GM19240 (cell line): ENCODE measurements at regions not wholly inside any gene's neighbourhood (a gene's known extent, or its start where the extent isn't known, plus 50 kb on each side); places are given as distances from the start of the nearest gene placed in this dataset.

ENCODE experiments used
- DNase-seq: peaks from one replicate; pipeline ENCODE4 v3.0.0; 2011; ENCODE audit warnings: low spot score; ENCODE audit not compliant: insufficient read length

DNA sequence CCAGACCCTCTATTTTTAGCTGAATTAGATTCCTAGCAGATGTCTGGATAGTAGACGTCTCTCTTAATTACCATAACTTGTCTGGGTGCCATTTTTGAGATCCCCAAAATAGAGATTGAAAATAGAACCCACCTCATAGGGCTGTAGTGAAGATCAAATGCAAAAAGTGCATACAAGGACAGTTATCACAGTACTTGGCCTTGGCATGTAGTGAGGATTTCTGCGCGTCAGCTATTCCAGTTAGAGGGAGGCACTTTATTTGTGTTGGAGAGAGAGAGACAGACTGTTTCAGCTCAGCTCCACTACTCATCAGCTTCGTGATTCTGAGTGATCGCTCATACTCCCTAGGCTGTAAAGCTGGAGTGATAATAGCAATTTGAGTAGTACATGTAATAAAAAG is 59.6 kb upstream of the CDH13 start:
- DNase-seq: no peak

DNA sequence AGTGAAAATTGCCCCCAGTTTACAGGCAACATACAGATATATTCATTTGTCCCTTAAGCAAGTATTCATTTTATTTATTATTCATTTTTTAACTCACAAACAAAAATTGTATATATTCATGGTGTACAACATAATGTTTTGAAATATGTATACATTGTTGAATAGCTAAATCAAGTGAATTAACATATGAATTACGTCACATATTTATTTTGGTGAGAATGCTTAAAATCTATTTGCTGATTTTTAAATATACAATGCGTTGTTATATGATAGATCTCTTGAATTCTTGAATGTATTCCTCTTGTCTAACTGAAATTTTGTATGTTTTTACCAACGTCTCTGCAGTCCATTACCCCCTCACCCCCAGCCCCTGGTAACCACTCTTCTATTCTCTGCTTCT is 63.4 kb upstream of the CDH13 start:
- DNase-seq: no peak

DNA sequence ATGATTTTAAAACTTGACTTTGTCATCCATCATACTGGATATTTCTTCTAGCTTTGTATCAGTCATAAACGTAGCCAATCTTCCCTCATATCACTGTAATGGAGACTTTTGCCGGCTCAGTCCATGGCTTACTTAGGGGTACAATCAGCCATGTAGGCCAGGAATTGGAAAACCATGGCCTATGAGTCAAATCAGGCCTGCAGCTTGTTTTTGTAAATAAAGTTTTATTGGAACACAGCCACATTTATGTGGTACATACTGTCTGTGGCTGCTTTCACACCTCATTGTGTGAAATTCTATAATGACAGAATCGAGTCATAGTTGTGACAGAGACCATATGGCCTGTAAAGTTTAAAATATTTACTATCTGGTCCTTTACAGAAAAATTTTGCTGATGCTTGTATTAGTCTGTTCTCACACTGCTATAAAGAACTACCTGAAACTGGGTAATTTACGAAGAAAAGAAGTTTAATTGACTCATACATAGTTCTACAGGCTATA is 64.5 kb upstream of the CDH13 start:
- DNase-seq: no peak

DNA sequence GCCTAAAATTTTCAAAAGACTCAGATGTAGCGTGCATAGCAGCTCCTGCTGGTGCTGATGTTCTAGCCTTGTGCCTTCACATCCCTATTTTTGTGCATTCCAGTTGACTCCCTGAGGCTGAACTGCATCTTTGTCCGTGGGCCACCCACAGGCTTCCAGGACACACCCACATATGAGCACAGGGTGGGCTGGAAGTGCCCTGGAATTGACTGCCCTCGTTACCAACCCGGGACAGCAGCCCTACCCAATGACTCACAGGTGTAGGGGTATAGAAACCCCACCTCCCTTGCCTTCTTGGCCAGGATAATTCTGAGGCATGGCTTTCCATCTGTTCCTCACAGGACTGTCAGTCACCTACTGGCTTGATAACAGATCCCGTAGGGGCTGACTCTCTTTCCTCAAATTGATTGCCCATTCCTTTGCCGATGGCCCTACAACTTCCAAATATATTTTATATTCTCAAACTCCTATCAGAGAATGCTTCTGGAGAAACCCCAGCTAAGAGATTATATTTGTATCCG is 65.9 kb upstream of the CDH13 start:
- DNase-seq: no peak

DNA sequence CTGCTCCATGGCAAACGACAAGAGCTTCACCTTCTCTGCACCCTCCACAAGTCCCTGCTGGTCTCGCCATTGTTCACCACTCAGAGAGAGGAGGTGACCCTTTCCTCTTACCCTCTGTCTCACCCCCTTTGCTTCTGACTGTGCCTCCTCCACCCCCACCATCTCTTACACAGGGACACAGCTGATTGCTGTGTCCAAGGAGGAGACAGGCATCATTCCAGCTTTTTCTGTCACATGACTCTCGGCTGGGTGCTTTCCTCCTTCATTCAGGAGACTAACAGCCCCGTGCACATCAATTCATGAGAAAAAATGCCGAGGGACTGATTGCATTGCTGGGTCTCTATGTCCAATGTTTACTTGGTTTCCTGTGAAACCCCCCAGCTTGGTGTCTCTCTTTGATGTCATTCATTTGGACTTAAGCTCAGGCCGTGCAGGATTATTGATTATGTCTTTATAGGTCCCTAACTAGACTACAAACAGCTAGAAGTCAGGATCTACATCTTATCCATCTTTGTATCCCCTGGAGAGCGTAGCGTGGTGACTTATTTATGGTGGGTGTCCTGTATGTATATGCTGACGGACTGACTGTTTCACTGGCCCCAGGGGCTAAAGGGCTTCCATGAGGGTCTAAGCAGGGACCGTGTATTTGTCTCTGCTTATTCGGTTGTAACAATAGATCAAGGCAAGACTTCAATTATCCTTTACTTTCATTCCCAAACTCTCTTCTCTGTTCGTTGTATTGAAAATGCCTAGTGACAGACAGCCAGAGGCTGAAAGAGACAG is 82.2 kb upstream of the CDH13 start:
- no peak for DNase-seq

DNA sequence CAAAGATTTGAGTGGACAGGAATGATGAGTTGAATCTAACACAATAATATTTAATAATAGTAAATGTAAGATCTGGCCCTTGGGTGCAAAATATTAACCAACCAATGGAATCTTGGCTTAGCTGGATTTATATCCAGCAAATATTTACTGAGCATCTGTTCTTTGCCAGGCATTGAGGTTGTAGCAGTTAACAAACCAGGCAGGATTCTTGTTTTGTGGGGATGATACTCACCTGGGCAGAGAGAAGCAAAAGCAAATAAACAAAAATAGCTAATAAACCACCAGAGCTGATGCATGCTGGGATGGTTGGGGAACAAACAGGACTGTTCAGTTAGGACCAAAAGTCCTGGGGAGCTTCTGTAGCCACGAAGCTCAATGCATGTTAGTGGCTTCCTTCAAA is 84.1 kb upstream of the CDH13 start:
- no peak for DNase-seq

DNA sequence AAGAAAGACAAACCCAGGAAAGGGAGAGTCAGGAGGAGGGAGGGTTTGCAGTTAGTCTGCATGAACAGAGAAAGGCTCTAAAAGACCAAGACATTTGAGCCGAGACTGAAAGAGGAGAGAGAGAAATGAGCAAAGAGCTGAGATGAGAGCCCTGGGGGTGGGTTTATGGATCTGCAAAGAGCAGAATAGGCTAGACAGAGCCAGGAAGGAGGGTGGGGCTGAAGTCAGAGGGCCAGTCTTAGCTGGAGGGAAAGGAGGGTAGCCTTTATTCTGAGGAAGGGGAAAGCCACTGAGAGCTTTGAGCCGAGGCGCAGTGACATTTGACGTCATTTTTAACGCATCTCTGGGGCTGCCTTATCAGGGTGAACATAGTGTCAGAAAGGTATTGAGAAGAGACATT is 85.7 kb upstream of the CDH13 start:
- DNase-seq: no peak

DNA sequence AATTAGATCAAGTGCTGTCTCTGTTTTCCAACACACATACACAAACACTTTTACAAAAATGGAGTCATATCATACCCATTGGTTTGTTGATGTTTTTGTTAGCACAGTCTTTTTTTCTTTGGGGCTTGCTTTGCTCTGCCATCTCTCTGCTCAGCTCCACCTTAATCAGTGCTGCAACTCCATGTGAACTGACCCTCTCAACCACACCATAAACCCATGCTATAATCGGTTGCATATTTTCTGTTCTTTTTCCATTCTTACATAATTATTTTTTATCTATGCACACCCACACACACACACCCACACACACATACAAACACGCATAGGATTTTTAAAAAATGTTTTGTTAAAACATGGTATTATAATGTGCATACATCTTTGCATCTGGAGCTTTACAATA is 91.0 kb upstream of the CDH13 start:
- no peak for DNase-seq

DNA sequence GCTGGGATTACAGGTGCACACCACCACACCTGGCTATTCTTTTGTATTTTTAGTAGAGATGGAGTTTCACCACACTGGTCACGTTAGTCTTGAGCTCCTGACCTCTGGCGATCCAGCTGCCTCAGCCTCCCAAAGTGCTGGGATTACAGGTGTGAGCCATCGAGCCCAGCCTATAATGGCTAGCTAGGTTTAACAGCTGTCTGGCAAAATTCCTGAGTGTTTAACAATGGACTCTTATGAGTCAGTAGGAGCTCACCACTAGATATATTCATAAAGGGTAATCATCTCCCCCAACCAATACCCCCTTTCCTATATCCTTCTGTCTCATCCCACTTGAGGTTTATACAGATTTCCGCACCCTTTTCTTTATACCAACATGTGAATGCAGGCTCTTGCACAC is 91.5 kb upstream of the CDH13 start:
- DNase-seq: no peak

DNA sequence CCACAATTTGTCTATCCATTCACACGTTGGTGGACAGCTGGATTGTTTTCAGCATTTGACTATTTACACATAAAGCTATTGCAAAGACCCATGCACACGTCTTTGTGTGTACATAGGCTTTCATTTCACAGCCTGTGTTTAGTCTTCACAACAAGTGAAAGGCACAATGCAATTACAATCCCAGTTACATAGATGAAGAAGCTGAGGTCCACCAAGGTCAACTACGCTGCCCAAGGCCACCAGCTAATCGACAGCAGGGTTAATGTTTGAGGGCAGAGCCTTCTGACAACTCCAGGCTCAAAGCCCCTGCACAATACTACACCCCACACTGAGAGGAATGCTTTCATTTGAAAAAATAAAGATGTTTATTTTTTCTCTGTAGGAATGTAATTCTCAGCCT is 93.6 kb upstream of the CDH13 start:
- DNase-seq: no peak

DNA sequence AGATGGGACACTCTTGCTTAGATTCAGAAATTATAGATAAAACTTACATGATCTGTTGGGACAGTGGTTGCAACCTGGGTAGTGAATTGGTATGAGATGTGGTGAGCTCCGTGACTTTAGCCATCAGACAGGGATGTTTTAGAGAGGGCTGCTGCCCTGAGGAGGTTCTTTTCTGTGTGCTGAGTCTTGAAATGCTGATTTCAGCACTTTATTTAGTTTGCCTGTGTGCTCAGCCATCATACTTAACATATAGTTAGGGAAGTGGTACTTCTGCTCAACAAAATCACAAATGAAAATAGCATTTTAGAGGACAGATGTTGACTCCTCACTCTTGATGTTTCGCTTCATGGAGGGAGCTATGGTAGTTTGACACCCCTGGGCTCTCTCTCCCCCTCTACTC is 95.9 kb upstream of the CDH13 start:
- DNase-seq: no peak

DNA sequence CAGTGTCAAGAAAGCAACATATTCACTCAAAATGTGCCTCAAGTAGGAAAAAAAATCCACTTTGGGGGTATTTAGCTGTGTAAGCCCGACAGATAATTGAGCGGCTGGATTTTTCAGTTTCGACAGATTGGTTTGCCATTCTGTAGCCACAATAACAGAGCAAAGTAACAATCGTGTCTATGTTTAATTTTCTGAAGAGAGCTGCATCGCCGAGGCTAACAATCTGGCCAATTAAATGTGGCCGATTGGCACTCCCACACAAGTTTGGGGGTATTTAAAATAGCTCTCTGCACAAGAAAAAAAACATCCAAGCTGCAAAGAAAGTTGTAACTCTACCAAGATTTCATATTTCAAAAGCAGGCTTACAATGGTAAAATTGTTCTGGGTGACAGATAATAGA is 99.7 kb upstream of the CDH13 start:
- DNase-seq: no peak

DNA sequence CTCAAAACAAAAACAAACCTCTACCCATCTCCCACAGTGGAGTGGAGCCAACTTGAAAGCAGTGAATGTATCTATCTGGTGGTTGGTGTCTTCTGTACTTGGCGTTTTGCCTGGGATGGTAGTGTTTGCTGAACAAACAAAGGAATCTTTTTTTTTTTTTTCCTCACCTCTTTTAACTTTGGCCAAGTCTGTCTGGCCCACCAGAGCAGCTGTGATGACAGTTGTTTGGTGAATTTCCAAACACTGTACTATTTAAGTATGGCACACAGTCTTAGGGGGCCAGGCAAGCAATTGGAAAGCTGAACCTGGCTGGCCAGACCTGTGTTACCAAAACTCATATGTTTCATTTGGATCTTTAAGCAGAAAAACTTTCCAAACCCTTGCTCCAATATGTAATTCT is 101.8 kb upstream of the CDH13 start:
- DNase-seq: no peak

DNA sequence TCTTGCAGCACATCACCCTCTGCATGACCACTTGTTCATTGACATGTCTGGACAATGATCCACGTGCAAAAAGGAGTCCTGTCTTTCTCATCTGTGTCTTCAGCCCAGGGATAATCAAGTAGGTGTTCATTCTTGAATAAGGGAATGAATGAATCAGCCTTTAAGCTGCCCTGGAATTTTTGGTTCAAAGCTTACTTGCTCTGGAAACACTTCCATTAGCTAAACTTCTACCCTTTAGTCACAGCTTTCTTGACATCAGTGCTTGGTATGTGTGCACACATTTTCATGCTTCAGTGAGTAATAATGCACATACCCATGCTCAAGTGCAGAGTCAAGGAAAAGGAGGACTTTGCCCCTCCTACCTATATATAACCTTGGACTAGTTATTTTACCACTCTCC is 103.0 kb upstream of the CDH13 start:
- no peak for DNase-seq

DNA sequence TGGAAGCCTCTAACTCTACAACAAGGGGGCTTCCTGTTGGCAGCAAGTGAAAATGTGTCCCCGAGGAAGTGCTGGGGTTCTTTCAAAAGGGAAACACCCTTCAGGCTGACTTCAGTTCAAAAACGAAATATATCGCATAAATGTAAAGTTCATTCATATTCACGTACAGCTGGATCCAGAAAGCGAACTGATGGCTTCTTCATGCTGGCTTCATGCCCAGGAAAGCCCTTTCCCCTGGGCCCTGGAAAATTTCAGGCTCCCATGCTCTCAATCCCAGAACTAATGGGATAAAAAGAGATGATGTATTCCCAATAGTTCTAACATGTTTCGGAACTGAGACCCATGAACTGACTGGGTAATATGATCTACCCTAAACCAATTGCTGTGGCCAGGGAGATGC is 104.7 kb upstream of the CDH13 start:
- DNase-seq: no peak

DNA sequence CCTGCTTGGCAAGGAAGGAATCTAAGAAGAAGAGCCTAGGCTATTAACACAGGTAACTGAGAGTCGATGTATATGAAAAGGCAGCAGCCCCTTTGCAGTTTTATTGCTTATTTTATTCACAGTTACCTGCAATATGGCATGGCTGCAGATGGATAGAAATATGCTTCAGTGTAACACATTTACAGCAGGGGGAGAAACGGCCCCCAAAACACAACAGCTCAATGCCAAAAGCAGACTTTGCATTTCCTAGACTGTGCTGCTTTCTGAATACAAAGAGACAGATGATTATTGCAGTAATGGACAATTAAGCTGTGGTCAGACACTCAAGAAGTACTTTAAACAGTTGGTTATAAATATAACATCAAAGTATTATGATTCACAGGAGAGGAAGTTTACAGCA is 108.0 kb upstream of the CDH13 start:
- no peak for DNase-seq

DNA sequence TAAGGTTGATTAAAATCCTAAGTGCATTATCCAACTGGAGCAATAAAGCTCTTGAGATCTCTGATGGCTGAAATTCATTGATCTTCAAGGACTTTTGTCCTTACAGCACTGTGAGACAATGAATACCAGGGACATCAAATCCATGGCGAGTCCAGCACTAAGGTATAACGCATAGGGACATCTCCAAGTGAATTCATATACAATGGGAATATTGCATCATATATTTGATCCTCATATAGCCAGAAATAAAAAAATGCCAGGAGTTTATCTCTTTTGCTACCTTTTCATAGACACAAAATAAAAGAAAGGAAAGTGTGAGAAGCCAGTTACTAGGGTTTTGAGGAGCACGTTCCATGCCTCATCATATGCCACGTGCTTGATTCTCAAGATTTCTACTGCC is 112.5 kb upstream of the CDH13 start:
- no peak for DNase-seq

DNA sequence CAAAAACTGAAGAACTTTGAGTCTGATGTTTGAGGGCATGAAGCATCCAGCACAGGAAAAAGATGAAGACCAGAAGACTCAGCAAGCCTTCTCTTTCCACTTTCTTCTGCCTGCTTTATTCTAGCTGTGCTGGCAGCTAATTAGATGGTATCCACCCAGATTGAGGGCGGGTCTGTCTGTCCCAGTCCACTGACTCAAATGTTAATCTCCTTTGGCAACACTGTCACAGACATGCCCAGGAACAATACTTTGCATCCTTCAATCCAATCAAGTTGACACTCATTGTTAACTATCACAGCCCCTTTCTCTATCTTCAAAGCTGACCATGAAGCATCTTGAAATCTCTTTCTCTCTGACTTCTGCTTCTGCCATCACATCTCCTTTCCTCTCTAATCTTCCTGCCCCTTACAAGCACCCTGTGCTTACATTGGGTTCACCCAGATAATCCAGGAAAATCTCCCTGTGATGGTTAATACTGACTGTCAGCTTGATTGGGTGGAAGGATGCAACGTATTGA is 115.9 kb upstream of the CDH13 start:
- DNase-seq: no peak

DNA sequence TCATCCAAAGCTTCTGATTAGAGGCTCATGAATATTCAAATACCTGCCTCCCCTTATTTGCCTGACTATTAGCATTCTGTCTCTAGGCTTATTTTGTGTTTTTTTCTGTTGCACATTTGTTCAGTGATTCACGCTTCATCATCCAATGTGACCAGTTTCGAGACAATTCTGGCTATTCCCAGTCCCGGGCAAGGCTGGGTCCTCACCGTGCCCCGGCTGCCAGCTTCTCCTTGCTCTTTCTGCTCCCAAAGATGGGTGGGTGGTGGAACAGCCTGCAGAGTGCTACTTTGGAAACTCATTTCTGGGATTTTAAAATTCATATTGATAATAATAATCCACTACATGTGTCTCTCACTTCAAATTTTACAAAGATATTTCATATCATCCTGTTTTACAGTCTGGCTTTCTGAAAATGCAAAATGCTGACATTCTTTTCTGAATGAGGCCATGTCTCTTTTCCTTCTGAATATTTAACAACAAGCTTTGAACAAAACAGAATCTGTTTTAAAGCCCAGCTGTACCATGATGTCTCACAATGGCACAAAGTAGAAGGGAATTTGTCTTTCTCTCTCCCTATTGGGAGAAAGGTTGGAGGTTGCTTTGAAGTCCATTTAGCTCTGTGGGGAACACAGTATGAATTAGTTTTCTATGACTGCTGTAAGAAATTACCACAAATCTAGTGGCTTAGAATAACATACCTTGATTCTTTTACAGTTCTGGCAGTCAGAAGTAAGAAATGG is 116.9 kb upstream of the CDH13 start:
- no peak for DNase-seq

DNA sequence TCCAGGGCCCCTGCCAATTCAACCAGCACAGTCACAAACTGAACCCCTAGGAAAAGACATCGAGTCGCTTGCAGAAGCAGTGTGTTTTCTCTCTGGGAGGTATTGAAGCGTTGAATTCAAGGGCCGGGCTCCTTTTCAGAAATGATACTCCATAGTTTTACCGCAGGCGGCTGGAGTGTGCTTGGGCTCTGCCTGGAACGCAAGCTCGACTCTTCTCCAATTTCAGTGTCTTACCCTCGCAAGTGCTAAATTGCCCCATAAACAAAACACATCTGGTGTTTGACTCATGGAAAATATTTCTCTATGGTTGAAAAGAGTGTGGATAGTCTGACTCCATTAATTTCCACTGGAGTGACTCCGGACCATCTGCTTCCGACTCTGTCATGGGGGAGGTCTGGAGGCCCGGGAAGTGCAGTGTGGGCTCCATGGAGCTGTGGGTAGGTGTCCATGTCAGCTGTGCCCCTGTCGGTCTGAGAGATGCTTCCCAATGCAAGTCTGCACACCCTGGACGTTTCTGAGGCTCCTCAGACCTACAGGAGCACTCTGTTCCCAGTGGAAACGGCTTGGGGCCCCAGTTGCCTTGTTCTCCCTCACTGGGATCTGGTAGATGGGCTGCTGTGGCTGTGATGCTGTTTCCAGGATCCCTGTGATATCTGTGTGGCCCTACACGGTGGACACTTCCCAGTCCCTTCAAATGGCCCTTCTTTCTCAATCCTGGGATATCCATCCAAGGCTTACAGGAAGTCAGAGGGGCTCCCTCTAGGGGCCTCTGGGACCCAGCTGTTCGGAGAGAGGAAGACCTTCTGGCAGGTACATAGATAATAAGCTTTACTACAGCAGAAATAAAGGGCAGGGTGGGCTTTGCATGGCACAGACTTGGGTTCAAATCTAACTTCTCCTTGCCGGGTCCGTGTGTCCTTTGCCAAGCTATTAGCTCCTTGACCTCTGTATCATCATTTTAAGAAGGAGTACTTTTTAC is 119.8 kb upstream of the CDH13 start:
- no peak for DNase-seq

DNA sequence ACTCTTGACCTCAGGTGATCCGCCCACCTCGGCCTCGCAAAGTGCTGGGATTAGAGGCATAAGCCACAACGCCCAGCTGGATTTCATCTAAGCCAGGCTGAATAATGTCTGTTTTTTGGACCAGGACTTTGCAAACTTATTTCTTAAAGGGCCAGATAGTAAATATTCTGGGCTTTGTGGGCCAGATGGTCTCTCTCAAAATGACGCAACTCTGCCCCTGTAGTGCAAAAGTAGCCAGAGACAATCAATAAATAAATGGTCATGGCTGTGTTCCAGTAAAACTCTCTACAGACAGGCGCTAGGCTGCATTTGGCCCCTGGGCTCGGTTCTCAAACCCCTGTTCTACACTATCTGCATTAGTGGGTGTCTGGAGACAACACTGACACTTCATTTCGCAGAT is 121.9 kb upstream of the CDH13 start:
- DNase-seq: no peak
